Mucosa of rectum (tissue), 2 donors: ENCODE measurements at regions not wholly inside any gene's neighbourhood (a gene's known extent, or its start where the extent isn't known, plus 50 kb on each side); places are given as distances from the start of the nearest gene placed in this dataset.

Experiments
- H3K27ac ChIP-seq, 2 donors: one replicate each; pipeline ENCODE4 v1.7.0; 2013; ENCODE audit warnings: inconsistent platforms in 2 of 2, low read depth in 2 of 2, low read length in 2 of 2
- H3K27me3 ChIP-seq, 2 donors: one replicate each; pipeline ENCODE4 v1.7.0; 2013; ENCODE audit warnings: low read length in 2 of 2; ENCODE audit not compliant: control insufficient read depth in 2 of 2, insufficient read depth in 2 of 2
- H3K36me3 ChIP-seq, 2 donors: one replicate each; pipeline ENCODE4 v1.7.0; 2013; ENCODE audit warnings: low read length in 2 of 2; ENCODE audit not compliant: control insufficient read depth in 2 of 2, insufficient read depth in 2 of 2
- H3K4me1 ChIP-seq, 2 donors: one replicate each; pipeline ENCODE4 v1.7.0; 2013; ENCODE audit warnings: low read length in 2 of 2, mild to moderate bottlenecking in 1 of 2; ENCODE audit not compliant: control insufficient read depth in 2 of 2, insufficient read depth in 2 of 2
- H3K4me3 ChIP-seq, 2 donors: one replicate each; pipeline ENCODE4 v1.7.0; 2013; ENCODE audit warnings: low read length in 2 of 2
- H3K9ac ChIP-seq, 2 donors: one replicate each; pipeline ENCODE4 v1.7.0; 2013; ENCODE audit warnings: low read length in 2 of 2, low read depth in 1 of 2, mild to moderate bottlenecking in 1 of 2
- H3K9me3 ChIP-seq, 2 donors: one replicate each; pipeline ENCODE4 v1.7.0; 2013; ENCODE audit warnings: low read length in 2 of 2; ENCODE audit not compliant: control insufficient read depth in 2 of 2
- donor health status: healthy.
- donor health status: Normal muscosa, but diverticular disease.

DNA sequence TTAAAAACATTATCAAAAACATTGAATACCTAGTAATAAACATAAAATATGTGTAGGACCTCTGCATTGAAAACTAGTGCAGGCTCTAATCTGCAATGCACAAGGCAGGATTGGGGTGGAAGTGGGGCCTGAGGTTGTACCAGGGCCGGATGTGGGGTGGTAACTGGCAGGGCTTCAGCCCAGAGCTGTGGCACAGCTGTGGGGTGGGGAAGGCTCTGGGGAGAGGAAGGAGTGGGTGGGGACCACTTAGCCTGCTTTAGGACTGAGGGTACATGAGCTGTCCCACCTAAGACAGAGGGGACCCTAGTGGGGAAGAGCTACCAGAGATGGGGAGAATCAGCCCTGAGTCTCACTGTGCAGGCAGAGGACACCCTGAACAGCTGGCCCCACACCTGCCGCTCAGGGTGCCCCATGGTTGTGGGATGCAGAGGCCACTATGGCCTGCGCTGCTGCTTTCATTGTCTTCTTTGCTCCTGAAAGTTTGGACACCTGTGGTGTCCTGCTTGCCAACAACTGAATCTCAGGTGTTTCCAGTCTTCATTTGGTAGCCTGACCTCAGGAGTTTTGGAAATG is 311.4 kb downstream of the TLE4 start:
- no peaks in the 10 kb centered on the region for H3K36me3 ChIP-seq
- no peaks in the 10 kb centered on the region for H3K27me3 ChIP-seq
- H3K9me3 ChIP-seq: no peaks in the 10 kb centered on the region
- H3K4me1 ChIP-seq: no peaks in the 10 kb centered on the region
- no peak overlapping the region for H3K27ac ChIP-seq
- H3K4me3 ChIP-seq: no peak overlapping the region
- H3K9ac ChIP-seq: no peak overlapping the region

DNA sequence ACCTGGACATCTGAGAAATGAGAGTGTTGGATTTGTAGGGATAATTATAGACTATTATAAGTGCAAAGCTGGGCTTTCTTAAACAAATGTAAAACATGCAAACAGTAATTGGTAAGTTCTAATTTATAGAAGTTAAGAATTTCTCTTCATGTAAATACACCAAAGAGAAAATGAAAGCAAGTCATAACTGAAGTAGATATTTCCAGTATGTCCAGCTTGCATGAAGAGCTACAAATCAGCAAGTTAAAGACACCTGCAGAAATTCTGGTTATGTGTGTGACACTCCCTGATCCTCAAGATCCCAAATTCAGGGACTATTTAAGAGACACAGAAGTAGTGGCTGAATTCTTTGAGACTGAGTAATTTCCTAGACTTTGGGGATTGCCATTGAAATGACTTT is 308.9 kb downstream of the TLE4 start:
- Histone ChIP-seq H3K4me1 (no peaks in the 10 kb centered on the region), H3K36me3 (no peaks in the 10 kb centered on the region), H3K4me3 (no peak overlapping the region), H3K27me3 (no peaks in the 10 kb centered on the region), H3K9ac (no peak overlapping the region), H3K9me3 (no peaks in the 10 kb centered on the region), H3K27ac (no peak overlapping the region)

DNA sequence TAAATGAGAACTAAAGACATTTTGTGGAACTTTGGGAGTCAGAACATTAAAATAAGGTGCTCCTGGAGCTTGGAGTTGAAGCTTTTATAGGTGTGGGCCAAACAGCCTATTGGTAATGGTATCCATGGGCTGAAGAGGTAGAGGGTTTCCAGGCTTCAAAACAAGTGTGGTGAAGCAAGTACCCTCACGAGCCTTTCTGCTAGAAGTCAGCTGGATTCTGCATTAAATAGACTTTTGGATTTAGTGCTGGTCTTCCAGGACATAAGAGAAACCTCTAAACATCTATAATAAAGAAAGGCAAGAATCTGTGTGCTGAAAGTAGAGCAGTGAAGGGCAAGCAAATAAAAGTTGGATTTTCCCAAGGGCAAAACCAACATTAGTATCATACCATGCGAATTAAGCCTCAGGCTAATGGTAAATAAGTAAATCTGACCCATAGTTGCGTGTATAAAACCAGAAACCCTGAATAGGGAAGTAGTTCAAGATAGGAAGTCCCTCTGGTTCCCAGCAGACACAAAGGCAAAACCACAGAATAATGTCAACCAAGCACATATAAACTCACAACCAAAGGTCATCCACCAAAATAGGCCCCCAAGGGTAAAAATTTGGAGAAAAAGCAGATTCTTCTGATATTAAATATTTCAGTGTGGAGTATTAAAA is 306.3 kb downstream of the TLE4 start:
- Histone ChIP-seq H3K27ac (no peak overlapping the region), H3K9me3 (no peaks in the 10 kb centered on the region), H3K4me1 (no peaks in the 10 kb centered on the region), H3K4me3 (no peak overlapping the region), H3K27me3 (no peaks in the 10 kb centered on the region), H3K9ac (no peak overlapping the region), H3K36me3 (no peaks in the 10 kb centered on the region)

DNA sequence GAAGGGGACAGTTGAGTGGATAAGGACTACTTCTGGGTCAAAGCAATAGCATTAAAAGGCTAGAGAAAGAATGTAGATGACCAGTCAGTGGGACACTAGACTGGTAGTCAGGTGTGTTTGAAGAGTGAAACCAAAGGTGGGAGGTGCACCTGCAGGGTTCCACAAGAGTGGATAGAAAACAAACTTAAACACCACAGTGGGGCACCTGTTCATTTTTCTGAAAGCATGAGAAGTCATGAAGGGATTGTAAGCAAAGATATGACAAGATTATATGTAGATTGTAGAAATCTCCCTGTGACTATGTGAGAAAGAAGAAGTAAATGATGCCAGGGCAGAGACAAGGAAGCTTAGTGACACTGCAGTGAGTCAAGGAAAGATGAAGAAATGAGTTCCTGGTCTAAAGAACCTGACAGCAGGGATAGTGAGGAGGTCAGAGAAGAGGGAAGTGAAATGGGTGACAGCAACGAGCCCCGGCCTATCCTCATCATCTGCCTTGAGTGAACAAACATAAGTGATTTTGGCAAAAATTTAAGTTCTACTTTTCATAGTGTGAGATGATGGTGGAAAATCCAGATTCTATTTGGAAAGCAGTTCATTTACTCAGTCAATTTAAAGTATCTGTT is 296.9 kb downstream of the TLE4 start:
- H3K36me3 ChIP-seq: no peaks in the 10 kb centered on the region
- H3K4me1 ChIP-seq: no peaks in the 10 kb centered on the region
- H3K4me3 ChIP-seq: no peak overlapping the region
- no peak overlapping the region for H3K9ac ChIP-seq
- no peaks in the 10 kb centered on the region for H3K9me3 ChIP-seq
- H3K27me3 ChIP-seq: no peaks in the 10 kb centered on the region
- no peak overlapping the region for H3K27ac ChIP-seq

DNA sequence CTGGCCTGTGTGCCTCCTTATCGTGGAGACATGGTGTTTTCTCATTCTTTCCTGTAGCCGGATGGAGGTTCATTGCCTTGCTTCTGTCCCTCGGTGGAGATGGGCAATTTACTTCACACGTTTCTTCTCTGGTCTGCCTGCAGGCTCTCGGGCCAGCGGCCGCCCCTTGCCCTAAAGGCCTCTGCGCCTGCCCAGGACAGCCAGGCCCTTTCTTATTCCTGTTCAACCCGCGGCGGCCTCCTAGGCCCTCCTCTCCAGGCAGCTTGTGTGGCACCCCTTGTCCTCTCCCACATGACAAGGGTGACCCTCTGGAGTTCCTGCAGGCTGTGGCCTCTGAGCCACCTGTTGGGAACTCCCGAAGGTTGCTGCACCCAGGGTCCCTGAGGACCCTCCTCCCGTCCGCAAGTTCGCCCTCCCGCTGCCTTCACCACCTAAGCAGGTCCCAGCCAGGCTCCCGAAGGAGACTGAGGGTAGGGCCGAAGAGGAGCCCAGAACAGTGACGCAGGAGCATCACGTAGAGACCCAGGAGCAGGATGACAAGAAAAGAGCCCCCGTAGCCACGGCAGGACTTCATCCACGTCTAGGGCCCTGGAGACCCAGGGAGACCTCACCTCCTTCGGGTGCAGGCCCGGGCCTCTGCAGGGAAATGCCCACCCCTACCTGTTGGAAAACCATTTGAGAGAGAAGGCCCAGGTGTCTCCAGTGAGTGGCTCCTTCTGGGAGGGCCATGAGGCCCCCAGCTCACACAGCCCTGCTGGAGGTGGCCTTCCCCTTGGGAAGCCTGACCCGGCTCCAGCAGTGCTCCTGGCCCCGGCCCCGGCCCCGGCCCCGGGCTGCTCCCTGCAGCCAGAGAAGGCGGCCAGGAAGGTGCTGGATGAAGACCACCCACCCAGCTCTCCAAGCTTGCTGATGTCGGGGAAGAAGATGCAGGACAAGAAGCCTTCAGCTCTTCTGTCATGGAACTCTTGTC is 291.4 kb downstream of the TLE4 start:
- Histone ChIP-seq H3K4me3 (no peak overlapping the region), H3K27me3 (no peaks in the 10 kb centered on the region), H3K4me1 (no peaks in the 10 kb centered on the region), H3K9me3 (no peaks in the 10 kb centered on the region), H3K9ac (no peak overlapping the region), H3K36me3 (no peaks in the 10 kb centered on the region), H3K27ac (no peak overlapping the region)

DNA sequence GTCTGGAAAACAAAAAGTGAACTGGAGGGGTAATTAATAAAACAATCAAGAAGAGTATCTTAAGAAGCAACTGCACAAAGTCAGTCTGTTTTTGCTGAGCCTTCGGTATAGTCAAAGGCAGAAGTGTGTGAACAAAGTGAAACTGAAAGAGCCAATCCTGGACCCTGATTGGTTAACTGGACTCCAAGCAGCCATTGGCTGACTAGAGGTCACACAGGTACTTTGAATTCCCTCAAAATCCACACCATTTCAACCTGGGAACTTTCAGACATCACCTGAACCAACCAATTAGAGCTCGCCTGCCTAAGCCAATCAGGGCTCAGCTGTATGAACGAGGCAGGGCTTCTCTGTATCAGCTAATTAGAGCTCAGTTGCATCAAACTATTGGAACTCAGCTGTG is 286.7 kb downstream of the TLE4 start:
- Histone ChIP-seq H3K4me3 (peak overlapping the region in 1 of 2 donors; percentile 4), H3K27ac (no peak overlapping the region), H3K9ac (no peak overlapping the region), H3K36me3 (no peaks in the 10 kb centered on the region), H3K4me1 (no peaks in the 10 kb centered on the region), H3K27me3 (no peaks in the 10 kb centered on the region), H3K9me3 (no peaks in the 10 kb centered on the region)

DNA sequence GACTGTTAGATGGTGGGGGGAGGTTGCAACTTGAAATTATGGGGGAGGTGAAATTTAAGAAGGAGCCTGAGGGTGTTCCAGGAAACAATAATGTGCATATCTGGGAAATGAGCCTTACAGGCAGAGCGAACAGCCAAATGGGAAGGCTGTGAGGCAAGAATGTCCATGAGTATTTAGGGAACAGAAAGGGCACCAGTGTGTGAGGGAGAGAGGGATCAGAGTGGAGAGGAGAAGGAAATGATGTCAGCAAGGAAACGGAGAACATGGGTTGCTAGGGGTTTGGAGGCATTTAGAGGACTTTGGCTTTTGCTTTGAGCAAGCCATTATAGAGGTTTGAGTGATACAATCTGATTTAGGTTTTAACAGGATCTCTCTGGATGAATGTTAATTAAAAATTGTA is 285.4 kb downstream of the TLE4 start:
- Histone ChIP-seq H3K36me3 (no peaks in the 10 kb centered on the region), H3K27me3 (no peaks in the 10 kb centered on the region), H3K9me3 (no peaks in the 10 kb centered on the region), H3K4me1 (no peaks in the 10 kb centered on the region), H3K27ac (no peak overlapping the region), H3K4me3 (no peak overlapping the region), H3K9ac (no peak overlapping the region)

DNA sequence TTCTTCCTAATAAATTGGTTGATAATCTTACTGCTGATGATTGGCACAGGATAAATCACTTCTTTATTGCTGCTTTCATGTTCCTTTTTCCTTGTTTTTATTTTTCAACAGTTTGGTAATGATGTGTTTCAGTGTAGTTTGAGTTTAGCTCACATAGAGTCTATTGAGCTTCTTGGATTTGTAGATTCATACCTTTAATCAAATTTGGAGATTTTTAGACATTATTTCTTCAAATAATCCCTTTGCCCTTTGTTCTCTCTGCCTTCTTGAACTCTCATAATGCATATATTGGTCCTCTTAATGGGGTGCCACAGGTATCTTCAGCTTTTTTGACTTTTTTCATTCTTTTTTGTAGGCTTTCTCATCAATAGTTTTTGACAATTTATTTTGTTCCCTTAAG is 275.3 kb downstream of the TLE4 start:
- H3K4me1 ChIP-seq: no peaks in the 10 kb centered on the region
- H3K9me3 ChIP-seq: no peaks in the 10 kb centered on the region
- no peak overlapping the region for H3K27ac ChIP-seq
- H3K27me3 ChIP-seq: no peaks in the 10 kb centered on the region
- no peak overlapping the region for H3K9ac ChIP-seq
- H3K36me3 ChIP-seq: no peaks in the 10 kb centered on the region
- no peak overlapping the region for H3K4me3 ChIP-seq

DNA sequence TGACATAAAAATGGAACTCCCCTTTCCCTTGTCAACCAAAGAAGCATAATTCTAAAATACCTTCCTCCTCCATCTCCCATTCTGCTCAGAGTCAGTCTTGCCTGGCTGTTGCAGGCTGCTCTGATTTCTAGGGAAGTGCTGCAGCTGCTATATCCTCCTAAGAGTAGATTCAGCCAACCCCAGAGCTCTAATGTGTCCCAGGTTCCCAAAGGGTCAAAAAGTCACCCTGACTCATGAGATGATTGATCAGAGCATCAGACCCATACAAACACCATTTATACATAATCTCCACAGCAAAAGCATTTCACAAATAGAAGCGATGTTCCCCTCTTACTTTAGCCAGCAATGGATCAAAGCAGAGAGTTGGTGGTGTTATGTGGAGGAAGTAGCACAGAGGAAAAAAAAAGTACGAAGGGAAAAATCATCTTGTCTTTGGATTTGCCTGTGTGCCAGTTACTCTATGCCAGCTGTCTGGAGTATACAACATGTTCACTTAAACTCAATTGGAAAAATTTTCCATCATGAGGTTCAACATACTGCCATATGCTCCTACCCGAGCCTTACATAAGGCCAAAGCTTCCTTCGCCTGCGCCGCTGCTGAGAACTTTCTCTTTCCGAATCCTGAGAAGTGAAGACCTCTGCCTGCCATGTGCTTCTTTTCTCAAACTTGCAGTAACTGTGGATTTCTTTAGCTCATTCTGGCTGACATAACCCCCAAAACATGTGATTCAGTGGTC is 258.0 kb downstream of the TLE4 start:
- H3K27me3 ChIP-seq: no peaks in the 10 kb centered on the region
- H3K9me3 ChIP-seq: no peaks in the 10 kb centered on the region
- H3K4me3 ChIP-seq: no peak overlapping the region
- H3K9ac ChIP-seq: no peak overlapping the region
- H3K27ac ChIP-seq: no peak overlapping the region
- H3K36me3 ChIP-seq: no peaks in the 10 kb centered on the region
- H3K4me1 ChIP-seq: no peaks in the 10 kb centered on the region
